Right lobe of liver (tissue), 6 donors: ENCODE measurements at regions not wholly inside any gene's neighbourhood (a gene's known extent, or its start where the extent isn't known, plus 50 kb on each side); places are given as distances from the start of the nearest gene placed in this dataset.

ENCODE experiments used
- ATAC-seq, 4 donors: fragments of 200-7000 bp; cut with Tn5 transposase; one replicate each; pipeline ENCODE4 v1.9.1; 2020; ENCODE audit warnings: mild to moderate bottlenecking in 4 of 4, moderate library complexity in 4 of 4
- DNase-seq, 3 donors: peaks; one replicate each; pipeline ENCODE4 v3.0.0-alpha.2; 2020
- H3K27ac ChIP-seq, 3 donors: fragments of 200-600 bp; one replicate each; pipeline ENCODE4 v1.8.0; 2022
- H3K27me3 ChIP-seq, 2 donors: fragments of 200-600 bp; one replicate each; pipeline ENCODE4 v1.8.0; 2022
- H3K36me3 ChIP-seq, 4 donors: fragments of 200-600 bp; sonication (generic) in 1 of 4; one replicate each; pipeline versions ENCODE4 v1.5.1 to v1.8.0; 2017 to 2022; ENCODE audit warnings: control low read depth in 1 of 4
- H3K4me1 ChIP-seq, 4 donors: fragments of 200-600 bp; sonication (generic) in 1 of 4; one replicate each; pipeline versions ENCODE4 v1.5.1 to v1.8.0; 2017 to 2022; ENCODE audit warnings: control low read depth in 1 of 4
- H3K4me3 ChIP-seq, 3 donors: fragments of 200-600 bp; one replicate each; pipeline ENCODE4 v1.8.0; 2022
- H3K9me3 ChIP-seq, 4 donors: fragments of 200-600 bp; sonication (generic) in 1 of 4; one replicate each; pipeline versions ENCODE4 v1.5.1 to v1.8.0; 2017 to 2022; ENCODE audit warnings: control low read depth in 1 of 4
- CTCF ChIP-seq, 4 donors: fragments of 200-600 bp in 3 of 4; fragments of 450-650 bp in 1 of 4; IDR thresholded peaks; one replicate each; pipeline versions ENCODE4 v1.5.1 to v1.8.0; 2016 to 2022; ENCODE audit warnings: antibody characterized with exemption in 4 of 4, mild to moderate bottlenecking in 2 of 4
- POLR2A ChIP-seq: fragments of 450-650 bp; IDR thresholded peaks from one replicate; pipeline ENCODE4 v1.6.1; 2017; ENCODE audit warnings: antibody characterized with exemption, mild to moderate bottlenecking
- WGBS: methylation state at CpG from one replicate; pipeline ENCODE4 v1.1.6; 2018; ENCODE audit warnings: low coverage, low lambda C conversion rate; ENCODE audit not compliant: insufficient coverage; ENCODE audit errors: missing lambda C conversion rate; 5-methylcytosine and 5-hydroxymethylcytosine counted together
- intact Hi-C, 2 donors: fragments of 100-400 bp; cut with DNase I; formaldehyde crosslinking; loops; one replicate each; pipeline versions ENCODE4 v1.11.2 to v1.14.1; 2022
- donor health status: DM: no; HTN: yes; CAD: no.
- donor health status: DM: no; HTN: no; CAD: no.
- donor health status: DM: no; HTN: no; CAD: no.
- donor health status: DM: no; HTN: yes; CAD: no.
- donor health status: DM: no; HTN: yes; CAD: no.

- no peak for DNase-seq
- Histone ChIP-seq H3K9me3 (no peaks in the 10 kb centered on the region), H3K27ac (peak overlapping the region; percentile 30 to 90 (median 80)), H3K27me3 (no peaks in the 10 kb centered on the region), H3K36me3 (no peaks in the 10 kb centered on the region), H3K4me1 (peaks cover 0 to 24% (median 11%) of the 10 kb centered on the region in 4 donors), H3K4me3 (no peak overlapping the region)
- intact Hi-C loops, result no loop called here
- no peak for TF ChIP-seq CTCF (IDR thresholded peaks at IDR 0.05)
- TF ChIP-seq POLR2A, result no peak
- ATAC-seq, result peak in 1 of 4 donors; percentile 3
- 81% methylated on average over 7 of the region's 8 CpGs for WGBS
Observed at GRCh38 chr16:9366048-9366969, 274.9 kb downstream of the HAPSTR1 start.

DNA sequence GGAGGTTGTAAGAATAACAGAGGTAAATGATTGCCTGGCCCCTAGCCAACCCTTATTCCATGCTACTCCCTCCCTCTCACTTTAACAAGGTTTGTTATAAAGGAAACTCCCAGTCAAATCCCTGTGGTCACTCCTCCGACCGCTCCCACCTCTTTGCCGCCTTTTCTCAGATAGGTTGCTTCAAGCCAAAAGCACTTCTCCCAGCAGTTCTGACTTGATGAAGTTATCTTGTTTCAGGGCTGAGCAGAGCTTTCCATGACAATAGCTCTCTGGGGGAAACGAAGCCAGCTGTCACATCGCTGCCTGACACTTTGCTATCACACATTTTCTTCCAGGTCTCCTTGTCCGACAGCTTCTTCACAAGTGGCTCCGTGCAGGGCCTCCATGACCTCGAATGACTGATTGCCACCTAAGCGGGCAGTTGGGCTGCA, 278.6 kb downstream of the HAPSTR1 start:
- DNase-seq, result no peak
- WGBS, result 64% methylated on average over 7 of the region's 9 CpGs

DNA sequence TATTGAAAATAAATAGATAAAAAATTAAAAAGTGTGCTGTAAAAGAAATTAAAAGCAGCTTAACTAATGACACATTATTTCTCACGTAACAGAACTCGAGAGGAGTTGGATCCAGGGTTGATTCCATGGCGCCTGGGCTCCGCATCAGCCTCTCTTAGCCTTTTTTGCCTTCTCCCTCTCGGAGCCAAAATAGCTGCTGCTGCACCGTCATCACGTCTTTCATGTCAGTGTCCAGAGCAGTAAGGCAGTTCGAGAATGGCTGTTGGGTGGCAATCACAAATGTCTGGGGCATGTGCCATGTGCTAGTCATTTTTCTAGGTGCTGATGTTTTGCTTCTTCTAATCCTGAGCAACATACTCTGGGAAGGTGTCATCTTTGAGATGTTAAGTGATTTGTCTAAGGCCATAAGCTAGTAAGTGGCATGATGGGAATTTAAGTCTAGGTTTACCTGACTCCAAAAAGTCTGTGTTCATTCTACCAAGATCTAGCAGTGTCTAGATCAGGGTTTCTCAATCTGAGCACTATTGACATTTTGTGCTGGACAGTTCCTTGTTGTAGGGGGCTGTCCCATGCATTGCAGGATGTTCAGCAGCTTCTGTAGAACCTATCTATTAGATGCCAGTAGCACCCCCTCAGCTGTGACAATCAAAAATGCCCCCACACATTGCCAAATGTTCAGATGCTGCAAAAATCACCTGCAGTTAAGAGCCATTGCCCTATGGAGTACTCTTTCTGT, 280.4 kb downstream of the HAPSTR1 start:
- 87% methylated on average over 6 of the region's 8 CpGs for WGBS
- H3K4me1 ChIP-seq, result no peaks in the 10 kb centered on the region
- no peaks in the 10 kb centered on the region for H3K27me3 ChIP-seq
- H3K36me3 ChIP-seq, result no peaks in the 10 kb centered on the region
- ATAC-seq (no peak), DNase-seq (no peak)
- intact Hi-C loops, result no loop called here
- no peak overlapping the region for H3K27ac ChIP-seq
- H3K9me3 ChIP-seq, result no peaks in the 10 kb centered on the region
- TF ChIP-seq POLR2A, result no peak
- no peak for TF ChIP-seq CTCF (IDR thresholded peaks at IDR 0.05)
- H3K4me3 ChIP-seq, result no peak overlapping the region

More for the DNA sequence above, 278.6 kb downstream of the HAPSTR1 start:
- intact Hi-C loops, result no loop called here
- Histone ChIP-seq H3K9me3 (no peaks in the 10 kb centered on the region), H3K27me3 (no peaks in the 10 kb centered on the region), H3K36me3 (no peaks in the 10 kb centered on the region), H3K27ac (no peak overlapping the region), H3K4me3 (no peak overlapping the region), H3K4me1 (peaks cover 0 to 10% (median 7%) of the 10 kb centered on the region in 4 donors)
- no peak for ATAC-seq
- TF ChIP-seq POLR2A (no peak), CTCF (IDR thresholded peaks at IDR 0.05) (no peak)

DNA sequence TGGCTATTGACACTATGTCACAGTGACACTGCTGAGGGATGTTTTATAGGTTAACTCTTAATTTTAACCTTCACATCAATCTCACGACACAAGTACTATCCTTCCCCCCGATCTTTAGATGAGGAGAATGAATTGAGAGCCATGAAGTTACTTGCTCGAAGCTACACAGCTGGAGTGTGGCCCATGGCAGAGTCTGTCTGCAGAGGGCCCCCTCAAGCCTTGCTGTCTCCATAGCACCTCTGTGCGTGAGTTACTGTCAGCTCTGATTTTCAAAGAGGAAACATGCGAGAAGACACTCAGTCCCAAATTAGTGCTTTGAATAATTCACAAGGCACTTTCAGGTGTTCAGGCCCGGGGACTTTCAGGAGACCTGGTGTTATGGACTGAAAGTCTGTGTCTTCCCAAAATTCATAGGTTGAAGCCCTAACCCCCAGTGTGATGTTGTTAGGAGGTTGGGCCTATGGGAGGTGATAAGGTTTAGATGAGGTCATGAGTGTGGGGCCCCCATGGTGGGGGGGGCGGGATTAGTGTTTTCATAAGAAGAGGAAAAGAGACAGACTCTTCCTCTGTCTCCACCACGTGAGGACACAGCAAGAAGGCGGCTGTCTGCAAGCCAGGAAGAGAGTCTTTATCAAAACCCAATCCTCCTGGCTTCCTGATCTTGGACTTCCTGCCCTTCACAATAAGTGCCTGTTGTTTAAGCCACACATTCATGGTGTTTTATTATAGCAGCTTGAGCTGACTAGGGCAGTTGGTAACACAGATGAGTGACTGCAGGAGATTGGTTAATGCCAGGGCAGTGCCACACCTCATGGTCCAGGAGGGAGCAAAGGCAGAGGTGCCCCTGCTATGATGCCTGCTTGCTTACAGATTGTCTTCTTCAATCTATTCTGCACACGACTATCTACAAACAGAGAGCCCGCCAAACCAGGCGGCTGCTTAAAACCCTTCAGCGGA, 281.8 kb downstream of the HAPSTR1 start:
- H3K27me3 ChIP-seq, result no peaks in the 10 kb centered on the region
- H3K4me1 ChIP-seq, result no peaks in the 10 kb centered on the region
- no peak overlapping the region for H3K4me3 ChIP-seq
- no peak overlapping the region for H3K27ac ChIP-seq
- no peaks in the 10 kb centered on the region for H3K36me3 ChIP-seq
- no peak for TF ChIP-seq CTCF (IDR thresholded peaks at IDR 0.05)
- 59% methylated on average over 12 of the region's 13 CpGs for WGBS
- intact Hi-C loops, result no loop called here
- DNase-seq, result no peak
- peak in 2 of 4 donors; percentile 21 for ATAC-seq
- H3K9me3 ChIP-seq, result no peaks in the 10 kb centered on the region
